Activated T-cell treated with anti-CD3 and anti-CD28 coated beads, Interleukin-2, amount 50 U/mL, for 24 hours (primary cell): ENCODE measurements at regions not wholly inside any gene's neighbourhood (a gene's known extent, or its start where the extent isn't known, plus 50 kb on each side); places are given as distances from the start of the nearest gene placed in this dataset.
"Not testable (repeated sequence)": the region's sequence is repeated elsewhere in the genome, so short reads cannot be mapped to it uniquely, and the experiment has no call there.

Experiments used
- DNase-seq: peaks from one replicate; pipeline ENCODE4 v3.0.0-alpha.2; 2020
- H3K27ac Mint-ChIP-seq: 2 replicates; pipeline ENCODE4 v1.8.0; 2020; ENCODE audit warnings: mild to moderate bottlenecking, mixed read lengths
- H3K27me3 Mint-ChIP-seq: 2 replicates; pipeline ENCODE4 v1.8.0; 2020; ENCODE audit warnings: mixed read lengths
- H3K36me3 Mint-ChIP-seq: 2 replicates; pipeline ENCODE4 v1.8.0; 2020; ENCODE audit warnings: low read depth, mixed read lengths
- H3K4me1 Mint-ChIP-seq: 2 replicates; pipeline ENCODE4 v1.8.0; 2020; ENCODE audit warnings: low read depth, mixed read lengths
- H3K4me3 Mint-ChIP-seq: 2 replicates; pipeline ENCODE4 v1.8.0; 2020; ENCODE audit warnings: mild to moderate bottlenecking, moderate library complexity, mixed read lengths
- H3K9me3 Mint-ChIP-seq: 2 replicates; pipeline ENCODE4 v1.8.0; 2020; ENCODE audit warnings: mixed read lengths

DNA sequence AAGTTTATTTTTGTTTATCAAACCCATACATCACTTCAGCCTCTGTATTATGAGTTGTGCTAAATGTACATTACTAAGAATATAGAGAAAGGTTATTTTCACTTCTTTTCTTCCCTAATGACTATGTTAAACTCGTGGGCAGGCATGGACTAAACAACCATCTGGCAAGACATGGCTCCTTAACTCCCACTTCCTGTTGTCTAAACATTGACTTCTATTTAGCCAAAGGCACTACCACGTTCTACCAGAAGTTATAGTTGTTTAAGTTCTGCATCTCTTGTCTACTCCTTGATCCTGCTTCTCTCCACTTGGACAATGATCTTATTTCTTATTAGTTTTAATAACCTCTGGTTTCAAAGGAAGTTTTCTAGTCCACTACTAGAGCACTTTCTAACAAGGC is 136.1 kb downstream of the MACIR start:
- no peak for DNase-seq
- Mint-ChIP-seq H3K27ac (no peak overlapping the region), H3K36me3 (no peaks in the 10 kb centered on the region)

DNA sequence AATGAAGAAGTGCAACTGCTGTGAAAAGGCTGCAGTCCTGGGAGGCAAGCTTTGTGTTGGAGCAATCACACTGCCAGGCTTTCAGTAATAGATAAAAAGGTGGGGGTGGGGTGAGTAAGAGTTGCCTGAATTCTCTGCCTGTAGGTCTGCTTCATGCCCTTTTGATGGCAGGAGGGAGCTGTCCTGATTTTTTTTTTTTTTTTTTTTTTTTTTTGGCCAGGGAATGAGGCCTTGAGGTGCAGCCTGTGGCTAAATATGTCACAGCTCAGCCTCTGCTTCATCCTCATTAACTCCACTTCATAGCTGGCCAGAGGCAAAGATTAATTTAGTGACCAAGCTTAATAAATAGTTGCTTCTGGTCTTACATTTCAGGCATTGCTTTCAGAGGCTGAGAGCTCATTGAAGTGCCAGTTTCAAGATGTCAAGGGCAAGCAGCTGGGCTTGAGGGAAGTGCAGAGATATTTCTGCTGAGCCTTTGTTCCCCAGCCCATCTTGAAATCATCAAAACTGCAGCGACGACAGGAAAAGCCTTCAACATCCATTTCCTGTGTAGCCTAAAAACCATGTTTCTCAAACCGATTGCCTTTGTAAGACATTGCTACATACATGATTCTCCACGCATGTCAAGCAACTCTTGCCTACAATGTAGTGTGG is 134.7 kb downstream of the MACIR start:
- H3K27me3 Mint-ChIP-seq: peaks cover 5% of the 10 kb centered on the region
- no peak overlapping the region for H3K27ac Mint-ChIP-seq
- DNase-seq: no peak
- no peaks in the 10 kb centered on the region for H3K36me3 Mint-ChIP-seq
- H3K9me3 Mint-ChIP-seq: no peaks in the 10 kb centered on the region
- H3K4me3 Mint-ChIP-seq: no peak overlapping the region
- peaks cover 7% of the 10 kb centered on the region for H3K4me1 Mint-ChIP-seq

More for the DNA sequence above, 136.1 kb downstream of the MACIR start:
- H3K27me3 Mint-ChIP-seq: peaks cover 11% of the 10 kb centered on the region
- no peak overlapping the region for H3K4me3 Mint-ChIP-seq
- H3K4me1 Mint-ChIP-seq: peaks cover 7% of the 10 kb centered on the region
- no peaks in the 10 kb centered on the region for H3K9me3 Mint-ChIP-seq

DNA sequence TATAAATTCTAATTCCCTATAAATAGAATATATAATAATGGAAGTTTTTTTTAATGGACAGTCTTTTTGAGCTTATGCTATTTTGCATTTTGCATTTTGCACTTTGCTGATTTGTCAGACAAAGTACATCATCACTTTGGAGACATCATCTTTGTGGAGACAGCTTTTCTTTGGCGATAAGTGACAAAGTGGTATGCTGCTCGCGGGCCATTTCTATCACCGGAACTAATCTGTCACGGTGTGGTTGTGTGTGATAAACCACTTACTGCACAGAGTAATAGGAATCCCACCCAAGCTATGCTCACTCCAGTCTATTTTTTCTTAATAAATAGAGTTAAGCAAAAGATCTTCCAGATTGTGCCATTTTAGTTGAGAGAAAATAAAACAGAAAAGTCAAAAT is 133.1 kb downstream of the MACIR start:
- no peak overlapping the region for H3K27ac Mint-ChIP-seq
- H3K4me1 Mint-ChIP-seq: peaks cover 7% of the 10 kb centered on the region
- DNase-seq: no peak
- H3K27me3 Mint-ChIP-seq: no peaks in the 10 kb centered on the region
- no peak overlapping the region for H3K4me3 Mint-ChIP-seq
- no peaks in the 10 kb centered on the region for H3K9me3 Mint-ChIP-seq
- no peaks in the 10 kb centered on the region for H3K36me3 Mint-ChIP-seq

DNA sequence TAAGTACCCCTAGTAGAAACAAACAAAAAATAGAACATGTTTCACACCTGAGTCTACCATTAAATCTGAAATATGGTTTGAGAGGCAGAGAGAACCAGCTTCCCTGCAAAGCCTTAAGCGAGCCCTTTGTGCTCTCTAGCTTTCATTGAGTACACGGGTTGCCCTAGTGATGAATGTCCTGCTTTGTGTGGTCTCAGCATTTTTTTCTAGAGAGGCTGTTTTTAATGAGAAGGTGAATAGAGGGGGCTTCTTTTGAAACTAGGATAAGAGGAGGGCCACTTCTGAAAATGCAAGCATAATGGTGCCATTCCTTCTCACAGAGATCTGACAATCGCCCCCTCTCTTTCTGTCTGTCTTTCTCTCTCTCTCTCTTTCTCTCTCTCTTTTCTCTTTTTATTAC is 131.3 kb downstream of the MACIR start:
- Mint-ChIP-seq H3K27me3 (no peaks in the 10 kb centered on the region), H3K9me3 (no peaks in the 10 kb centered on the region), H3K4me1 (peaks cover 7% of the 10 kb centered on the region), H3K4me3 (no peak overlapping the region), H3K36me3 (no peaks in the 10 kb centered on the region), H3K27ac (no peak overlapping the region)
- no peak for DNase-seq

DNA sequence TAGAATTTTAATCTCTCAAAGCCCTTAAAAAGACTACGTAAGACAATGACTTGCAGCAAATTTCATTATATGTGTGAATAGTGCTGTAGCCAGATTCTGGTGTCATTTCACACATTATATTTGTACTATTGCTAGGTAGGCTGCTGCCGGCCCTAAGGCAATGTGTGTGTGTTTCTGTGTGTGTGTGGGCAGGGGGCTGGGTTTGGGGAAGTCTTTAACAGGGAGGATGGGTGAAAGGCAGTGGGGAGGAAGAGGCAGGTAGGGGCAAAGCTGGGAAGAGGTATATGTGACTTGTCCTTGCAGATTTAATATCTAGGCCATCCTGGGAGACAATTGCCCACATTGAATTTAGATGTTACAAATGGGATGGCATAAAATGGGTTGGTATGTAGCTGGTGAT is 130.8 kb downstream of the MACIR start:
- Mint-ChIP-seq H3K9me3 (no peaks in the 10 kb centered on the region), H3K4me3 (no peak overlapping the region), H3K27me3 (no peaks in the 10 kb centered on the region), H3K27ac (no peak overlapping the region), H3K4me1 (peaks cover 6% of the 10 kb centered on the region), H3K36me3 (no peaks in the 10 kb centered on the region)
- no peak for DNase-seq

DNA sequence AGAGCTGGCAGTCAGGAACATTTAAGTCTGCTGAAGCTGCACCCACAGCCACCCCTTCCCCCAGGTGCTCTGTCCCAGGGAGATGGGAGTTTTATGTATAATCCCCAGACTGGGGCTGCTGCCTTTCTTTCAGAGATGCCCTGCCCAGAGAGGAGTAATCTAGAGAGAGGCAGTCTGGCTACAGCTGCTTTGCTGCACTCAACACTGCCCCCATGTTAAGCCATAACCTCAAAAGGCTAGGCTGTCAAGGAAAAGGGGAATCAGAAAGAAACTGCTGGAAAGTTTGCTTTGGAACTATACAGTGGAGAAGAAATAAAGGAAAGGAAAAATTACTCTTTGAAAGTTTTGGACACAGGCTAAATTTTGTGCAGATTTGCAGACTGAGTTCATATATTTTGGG is 127.2 kb downstream of the MACIR start:
- Mint-ChIP-seq H3K27me3 (peaks cover 12% of the 10 kb centered on the region), H3K4me1 (no peaks in the 10 kb centered on the region), H3K9me3 (peaks cover 8% of the 10 kb centered on the region), H3K36me3 (no peaks in the 10 kb centered on the region), H3K27ac (no peak overlapping the region), H3K4me3 (no peak overlapping the region)
- no peak for DNase-seq

DNA sequence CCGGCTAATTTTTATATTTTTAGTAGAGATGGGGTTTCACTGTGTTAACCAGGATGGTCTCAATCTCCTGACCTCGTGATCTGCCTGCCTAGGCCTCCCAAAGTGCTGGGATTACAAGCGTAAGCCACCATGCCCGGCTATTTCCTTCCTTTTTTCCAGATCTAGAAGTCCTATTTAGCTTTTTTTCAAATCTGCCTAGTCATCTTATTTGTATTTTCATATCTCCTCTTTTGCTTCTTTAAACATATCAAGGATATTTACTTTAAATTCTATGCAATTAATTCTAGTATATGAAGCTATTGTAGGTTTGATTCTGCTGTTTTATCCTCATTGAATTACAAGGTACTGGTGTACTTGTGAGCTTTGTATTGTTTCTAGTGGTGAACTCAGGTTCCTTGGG is 119.1 kb downstream of the MACIR start:
- peaks cover 15% of the 10 kb centered on the region for H3K27me3 Mint-ChIP-seq
- H3K36me3 Mint-ChIP-seq, H3K4me1 Mint-ChIP-seq: not testable (repeated sequence)

DNA sequence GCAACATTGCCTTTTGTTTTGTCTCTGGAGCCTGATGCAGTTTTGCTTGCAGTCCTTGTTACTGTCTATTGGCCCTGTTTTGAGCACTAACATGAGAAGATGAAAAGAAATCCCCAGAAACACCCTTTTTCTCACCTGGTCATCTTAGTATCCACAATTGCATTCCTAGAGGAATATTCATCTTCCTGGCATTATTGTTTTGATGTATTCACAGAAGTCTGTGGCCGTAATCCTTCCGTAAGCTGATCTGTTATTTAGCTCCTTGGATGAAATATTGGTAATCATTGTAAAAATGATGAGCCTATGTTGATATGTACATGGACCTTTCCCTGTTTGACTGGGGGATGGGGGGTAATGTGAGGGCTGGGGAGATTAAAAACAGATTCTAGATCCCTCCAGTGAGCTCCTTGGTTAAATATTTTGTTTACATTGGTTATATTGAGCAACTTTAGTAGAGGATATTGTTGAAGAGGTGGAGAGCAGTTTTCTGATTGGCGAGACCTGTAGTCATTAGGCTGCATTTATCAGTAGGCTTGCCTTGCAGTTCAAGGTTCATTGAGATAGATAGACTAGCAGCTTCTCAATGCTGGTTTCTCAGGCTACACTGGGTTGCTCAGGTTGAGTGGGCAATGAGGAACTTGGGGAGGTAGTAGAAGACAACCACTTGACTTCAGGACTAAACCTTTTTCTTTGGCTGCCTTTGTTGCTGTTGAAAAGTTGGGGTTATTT is 117.5 kb downstream of the MACIR start:
- H3K4me1 Mint-ChIP-seq: no peaks in the 10 kb centered on the region
- H3K9me3 Mint-ChIP-seq: no peaks in the 10 kb centered on the region
- H3K27me3 Mint-ChIP-seq: peaks cover 16% of the 10 kb centered on the region
- DNase-seq: no peak
- no peaks in the 10 kb centered on the region for H3K36me3 Mint-ChIP-seq
- H3K27ac Mint-ChIP-seq: no peak overlapping the region
- no peak overlapping the region for H3K4me3 Mint-ChIP-seq

More for the DNA sequence above, 119.1 kb downstream of the MACIR start:
- H3K4me3 Mint-ChIP-seq, H3K9me3 Mint-ChIP-seq, H3K27ac Mint-ChIP-seq, DNase-seq: not testable (repeated sequence)

DNA sequence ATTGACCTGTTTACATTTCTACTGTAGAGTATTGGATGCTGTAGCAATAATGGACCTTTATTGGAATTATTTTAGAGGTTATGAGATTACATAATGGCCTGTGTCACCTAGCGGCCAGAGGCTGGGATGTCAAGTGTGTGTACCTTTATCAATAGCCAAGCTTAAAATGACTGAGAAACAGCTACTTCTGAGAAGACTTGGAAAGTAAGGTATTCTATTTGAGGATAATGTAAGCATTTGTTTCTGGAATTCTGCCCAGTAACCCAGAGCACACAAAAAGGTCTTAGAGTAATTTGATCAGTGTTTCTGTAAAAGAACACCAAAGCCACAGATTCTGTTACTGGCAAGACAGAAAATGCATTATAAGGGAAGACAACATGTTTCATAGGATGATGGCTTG is 116.8 kb downstream of the MACIR start:
- Mint-ChIP-seq H3K4me3 (no peak overlapping the region), H3K9me3 (no peaks in the 10 kb centered on the region), H3K27me3 (peaks cover 15% of the 10 kb centered on the region), H3K27ac (no peak overlapping the region), H3K36me3 (no peaks in the 10 kb centered on the region), H3K4me1 (no peaks in the 10 kb centered on the region)
- DNase-seq: no peak

DNA sequence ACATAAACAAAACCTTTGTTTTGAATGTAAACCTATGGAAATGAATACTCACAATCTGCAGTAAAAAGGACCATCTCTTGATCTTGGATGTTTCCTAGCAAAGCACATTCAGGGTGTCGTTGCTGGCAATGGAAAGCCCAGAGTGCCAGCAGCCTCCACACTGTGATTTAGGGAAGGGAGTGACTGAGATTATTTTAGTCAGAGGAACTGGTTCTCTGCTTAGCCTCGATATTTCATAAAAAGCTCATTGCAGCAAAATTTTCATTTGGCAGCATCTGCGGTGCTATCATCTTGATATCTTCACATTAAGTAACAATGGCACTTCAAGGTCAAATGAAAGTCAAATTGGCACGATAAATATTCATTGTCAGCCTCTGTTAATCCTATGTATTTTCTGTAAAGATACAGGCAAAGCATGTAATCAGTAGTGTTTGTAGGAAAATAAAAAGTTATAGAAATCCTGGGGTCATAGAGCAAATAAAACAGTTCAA is 116.0 kb downstream of the MACIR start:
- Mint-ChIP-seq H3K27ac (no peak overlapping the region), H3K4me3 (no peak overlapping the region)

DNA sequence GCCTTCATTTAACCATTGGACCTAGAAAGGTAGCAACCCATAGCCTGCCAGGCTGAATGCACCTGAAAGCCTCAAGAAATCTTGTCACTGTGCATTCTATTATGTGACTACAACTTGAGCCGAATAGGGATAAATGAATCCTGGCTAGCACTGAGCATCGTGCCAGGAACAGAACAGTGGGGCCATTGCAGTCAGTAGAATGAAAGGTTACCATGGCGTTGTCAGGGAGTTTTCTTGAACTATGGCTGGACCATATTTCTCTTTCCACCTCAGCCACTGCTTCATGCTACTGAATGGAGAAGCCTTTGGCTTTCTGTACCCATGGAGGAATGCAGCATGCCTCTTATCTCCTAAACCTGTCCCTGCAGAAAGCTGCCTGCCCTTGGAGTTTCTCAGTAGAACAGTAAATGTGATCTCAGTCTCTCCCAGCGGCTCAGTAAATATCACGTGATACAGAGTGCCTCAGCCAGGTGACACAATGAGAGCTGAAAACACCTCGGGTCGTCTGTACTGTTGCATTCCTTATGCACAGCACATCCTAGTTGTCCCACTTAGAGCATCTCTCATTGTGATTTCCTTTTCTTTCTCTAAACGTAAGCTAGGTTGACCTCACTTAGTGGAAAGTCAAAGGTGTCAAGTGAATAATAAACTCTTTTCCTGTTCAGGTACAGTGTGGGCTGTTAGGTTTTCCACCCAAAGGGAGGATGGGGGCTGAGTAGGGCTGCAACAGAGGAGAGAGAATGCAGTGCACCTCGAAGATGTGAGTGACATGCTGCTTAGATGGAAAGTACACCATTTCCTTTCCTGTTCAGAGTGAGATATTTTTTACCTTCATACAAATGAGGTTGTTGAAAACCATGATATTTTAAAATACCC is 115.3 kb downstream of the MACIR start:
- H3K4me1 Mint-ChIP-seq: no peaks in the 10 kb centered on the region
- H3K9me3 Mint-ChIP-seq: no peaks in the 10 kb centered on the region
- DNase-seq: no peak
- peaks cover 9% of the 10 kb centered on the region for H3K27me3 Mint-ChIP-seq
- no peak overlapping the region for H3K4me3 Mint-ChIP-seq
- no peaks in the 10 kb centered on the region for H3K36me3 Mint-ChIP-seq
- H3K27ac Mint-ChIP-seq: no peak overlapping the region

More for the DNA sequence above, 116.0 kb downstream of the MACIR start:
- H3K9me3 Mint-ChIP-seq: no peaks in the 10 kb centered on the region
- H3K27me3 Mint-ChIP-seq: peaks cover 9% of the 10 kb centered on the region
- no peaks in the 10 kb centered on the region for H3K4me1 Mint-ChIP-seq
- DNase-seq: no peak
- no peaks in the 10 kb centered on the region for H3K36me3 Mint-ChIP-seq

DNA sequence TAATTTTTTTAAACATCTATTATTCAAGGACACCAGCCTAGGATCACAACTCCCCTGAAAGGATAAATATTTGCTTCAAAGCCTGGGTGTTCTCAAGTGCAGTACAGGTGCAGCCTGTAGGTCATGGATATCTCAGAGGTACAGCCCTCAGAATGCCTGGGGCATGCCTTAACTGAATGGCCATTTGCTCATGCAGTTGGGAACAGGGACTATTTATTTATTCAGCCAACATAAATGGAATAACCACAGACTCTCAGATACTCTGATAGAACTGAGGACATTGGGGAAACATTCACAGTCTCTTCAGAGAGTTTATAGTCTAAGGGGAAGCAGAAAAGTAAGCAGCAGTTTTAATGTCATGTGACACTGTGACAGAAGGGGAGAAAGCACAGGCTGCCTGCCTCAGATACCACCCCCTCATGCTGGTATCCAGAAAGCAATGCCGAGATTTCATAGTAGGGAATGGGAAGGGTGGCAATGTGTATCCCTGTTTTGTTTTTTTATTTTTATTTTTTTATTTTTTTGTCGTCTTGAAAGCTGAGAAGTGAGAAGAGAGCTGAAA is 112.6 kb downstream of the MACIR start:
- H3K9me3 Mint-ChIP-seq: peaks cover 5% of the 10 kb centered on the region
- DNase-seq: no peak
- no peak overlapping the region for H3K27ac Mint-ChIP-seq
- peaks cover 6% of the 10 kb centered on the region for H3K27me3 Mint-ChIP-seq
- H3K36me3 Mint-ChIP-seq: no peaks in the 10 kb centered on the region
- no peak overlapping the region for H3K4me3 Mint-ChIP-seq
- no peaks in the 10 kb centered on the region for H3K4me1 Mint-ChIP-seq

DNA sequence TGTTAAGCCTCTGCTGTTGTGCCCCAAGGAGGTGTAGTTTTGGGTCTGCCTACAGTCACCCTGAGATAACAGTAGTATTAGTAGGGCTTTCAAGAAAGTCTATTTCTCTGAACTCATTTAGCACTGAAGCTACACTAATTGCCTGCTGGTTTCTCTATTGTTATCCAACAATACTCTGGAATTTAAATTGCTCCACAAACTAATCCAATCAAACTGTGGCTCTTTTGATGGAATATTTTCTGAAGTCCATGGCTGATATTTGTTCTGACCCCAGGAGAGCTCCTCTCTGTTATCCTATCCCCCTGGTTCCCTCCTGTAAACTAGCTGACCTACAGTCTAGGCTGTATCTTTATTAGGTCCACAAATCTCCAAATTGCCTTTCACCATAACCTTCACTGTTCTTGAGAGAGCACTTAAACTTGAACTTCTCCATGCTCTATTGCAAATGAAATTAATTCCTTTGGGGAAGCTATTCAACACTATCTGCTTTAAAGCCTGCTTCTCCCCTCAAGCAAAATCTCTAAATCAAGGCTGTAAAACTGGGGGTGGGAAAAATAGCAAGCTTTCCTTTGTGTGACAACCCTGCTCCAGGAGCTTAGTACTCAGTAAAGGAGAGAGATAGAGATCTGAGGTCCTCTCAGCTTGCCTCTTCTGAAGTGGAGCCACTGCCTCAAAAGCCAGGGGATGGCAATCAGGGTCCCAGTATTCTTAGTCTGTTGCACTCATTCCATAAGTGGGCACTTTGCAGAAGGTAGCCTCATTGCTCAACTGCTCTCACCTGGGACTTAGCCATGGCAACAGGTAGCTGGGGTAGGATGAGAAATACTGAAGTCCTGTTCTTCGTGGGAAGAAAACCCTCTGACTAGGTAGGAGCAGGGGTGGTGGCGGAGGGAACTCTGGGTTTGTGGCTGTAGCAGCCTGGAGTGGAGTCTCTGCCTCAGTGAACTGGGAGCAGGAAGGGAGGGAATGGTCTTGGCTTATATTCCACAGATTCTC is 110.9 kb downstream of the MACIR start:
- Mint-ChIP-seq H3K4me1 (no peaks in the 10 kb centered on the region), H3K4me3 (no peak overlapping the region)
- DNase-seq: no peak

More for the DNA sequence above, 110.9 kb downstream of the MACIR start:
- Mint-ChIP-seq H3K27me3 (peaks cover 6% of the 10 kb centered on the region), H3K36me3 (no peaks in the 10 kb centered on the region), H3K9me3 (peaks cover 5% of the 10 kb centered on the region), H3K27ac (no peak overlapping the region)
